ENCODE measurements at regions not wholly inside any gene's neighbourhood (a gene's known extent, or its start where the extent isn't known, plus 50 kb on each side); places are given as distances from the start of the nearest gene placed in this dataset.
"Not testable (repeated sequence)": the region's sequence is repeated elsewhere in the genome, so short reads cannot be mapped to it uniquely, and the experiment has no call there.

DNA sequence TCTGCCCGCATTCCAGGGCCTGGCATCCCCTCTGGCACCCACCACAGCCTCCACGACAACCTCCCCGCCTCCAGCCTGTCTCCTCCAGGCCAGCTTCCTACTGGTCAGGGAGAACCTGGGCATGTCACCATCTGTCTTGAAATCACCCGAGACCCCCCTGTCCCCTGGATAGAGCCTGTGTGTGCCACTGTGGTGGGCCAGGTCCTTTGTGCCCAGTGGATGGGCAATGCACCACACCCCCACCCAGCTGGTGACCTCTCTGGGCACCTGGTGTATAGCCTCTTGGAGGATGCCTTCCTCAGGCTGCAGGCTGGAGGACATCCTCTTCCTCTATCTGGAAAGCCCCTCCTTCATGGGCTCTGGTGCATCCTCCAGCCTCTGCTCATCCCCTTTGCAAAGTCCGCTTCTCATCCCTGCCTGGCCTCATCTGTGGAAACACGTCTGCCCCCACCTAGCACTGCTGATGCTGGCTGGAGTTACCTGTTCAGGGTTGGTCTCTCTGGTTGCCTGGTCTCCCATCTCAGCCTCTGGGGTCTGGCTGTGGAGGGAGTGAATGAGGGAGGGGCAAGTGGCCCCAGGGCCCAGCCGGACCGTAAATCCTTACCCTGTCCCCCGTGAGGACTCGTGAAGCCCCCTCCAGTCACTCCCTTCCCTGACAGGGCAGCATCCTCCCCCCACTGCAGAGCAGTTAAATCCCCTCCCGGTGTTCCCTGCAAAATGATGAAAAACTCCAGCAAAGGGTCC lies 589.6 kb downstream of the TBC1D22A start:
- no peaks in the 10 kb centered on the region for H3K36me3 ChIP-seq (ENCODE audit: control insufficient read depth, insufficient read depth, low read length)
- no peak for DNase-seq
- H3K9me3 ChIP-seq (ENCODE audit: control insufficient read depth, low read length) = no peaks in the 10 kb centered on the region
- no peak overlapping the region for H3K27ac ChIP-seq (ENCODE audit: insufficient read depth, low read length, poor library complexity, severe bottlenecking)
- H3K4me1 ChIP-seq (ENCODE audit: control insufficient read depth, insufficient read depth, low read length, poor library complexity, severe bottlenecking) = no peaks in the 10 kb centered on the region
- H3K27me3 ChIP-seq (replicated peaks; ENCODE audit: control insufficient read depth, insufficient read depth, low read length, poor library complexity, severe bottlenecking) = no peaks in the 10 kb centered on the region
- H3K4me3 ChIP-seq (ENCODE audit: insufficient read depth, low read depth, low read length, poor library complexity, severe bottlenecking) = no peak overlapping the region

DNA sequence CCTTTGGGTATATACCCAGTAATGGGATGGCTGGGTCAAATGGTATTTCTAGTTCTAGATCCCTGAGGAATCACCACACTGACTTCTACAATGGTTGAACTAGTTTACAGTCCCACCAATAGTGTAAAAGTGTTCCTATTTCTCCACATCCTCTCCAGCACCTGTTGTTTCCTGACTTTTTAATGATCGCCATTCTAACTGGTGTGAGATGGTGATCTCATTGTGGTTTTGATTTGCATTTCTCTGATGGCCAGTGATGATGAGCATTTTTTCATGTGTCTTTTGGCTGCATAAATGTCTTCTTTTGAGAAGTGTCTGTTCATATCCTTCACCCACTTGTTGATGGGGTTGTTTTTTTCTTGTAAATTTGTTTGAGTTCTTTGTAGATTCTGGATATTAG lies 583.8 kb downstream of the TBC1D22A start:
- H3K36me3 ChIP-seq (ENCODE audit: control insufficient read depth, insufficient read depth, low read length); H3K27me3 ChIP-seq (replicated peaks; ENCODE audit: control insufficient read depth, insufficient read depth, low read length, poor library complexity, severe bottlenecking); H3K27ac ChIP-seq (ENCODE audit: insufficient read depth, low read length, poor library complexity, severe bottlenecking); H3K4me3 ChIP-seq (ENCODE audit: insufficient read depth, low read depth, low read length, poor library complexity, severe bottlenecking); H3K4me1 ChIP-seq (ENCODE audit: control insufficient read depth, insufficient read depth, low read length, poor library complexity, severe bottlenecking); H3K9me3 ChIP-seq (ENCODE audit: control insufficient read depth, low read length); DNase-seq: not testable (repeated sequence)

- no peaks in the 10 kb centered on the region for H3K36me3 ChIP-seq (ENCODE audit: control insufficient read depth, insufficient read depth, low read length)
- H3K27me3 ChIP-seq (replicated peaks; ENCODE audit: control insufficient read depth, insufficient read depth, low read length, poor library complexity, severe bottlenecking) = no peaks in the 10 kb centered on the region
- DNase-seq = no peak
- H3K27ac ChIP-seq (ENCODE audit: insufficient read depth, low read length, poor library complexity, severe bottlenecking) = no peak overlapping the region
- no peaks in the 10 kb centered on the region for H3K9me3 ChIP-seq (ENCODE audit: control insufficient read depth, low read length)
- H3K4me1 ChIP-seq (ENCODE audit: control insufficient read depth, insufficient read depth, low read length, poor library complexity, severe bottlenecking) = no peaks in the 10 kb centered on the region
- no peak overlapping the region for H3K4me3 ChIP-seq (ENCODE audit: insufficient read depth, low read depth, low read length, poor library complexity, severe bottlenecking)
These were observed 582.6 kb downstream of the TBC1D22A start for GRCh38 chr22:47345025-47345424.

DNA sequence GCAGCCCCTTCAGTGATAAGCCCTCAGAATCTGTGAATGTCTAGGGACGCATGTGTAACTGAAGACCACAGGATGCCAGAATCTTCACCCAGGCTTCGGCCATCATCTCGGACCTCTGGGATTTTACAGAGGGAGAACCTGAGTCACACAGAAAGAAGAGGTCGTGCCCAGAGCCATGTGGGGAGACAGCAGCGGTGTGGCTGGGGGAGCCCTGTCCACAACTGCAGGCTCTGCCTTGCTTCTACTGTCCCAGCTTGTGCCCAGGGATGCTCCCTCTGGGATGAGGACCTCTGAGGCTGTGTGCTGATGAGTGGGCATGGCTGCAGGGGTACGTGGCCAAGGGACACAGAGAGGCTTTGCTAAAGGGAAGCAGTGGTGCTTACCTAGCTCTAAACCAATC lies 582.0 kb downstream of the TBC1D22A start:
- no peak for DNase-seq
- no peaks in the 10 kb centered on the region for H3K9me3 ChIP-seq (ENCODE audit: control insufficient read depth, low read length)
- no peaks in the 10 kb centered on the region for H3K36me3 ChIP-seq (ENCODE audit: control insufficient read depth, insufficient read depth, low read length)

DNA sequence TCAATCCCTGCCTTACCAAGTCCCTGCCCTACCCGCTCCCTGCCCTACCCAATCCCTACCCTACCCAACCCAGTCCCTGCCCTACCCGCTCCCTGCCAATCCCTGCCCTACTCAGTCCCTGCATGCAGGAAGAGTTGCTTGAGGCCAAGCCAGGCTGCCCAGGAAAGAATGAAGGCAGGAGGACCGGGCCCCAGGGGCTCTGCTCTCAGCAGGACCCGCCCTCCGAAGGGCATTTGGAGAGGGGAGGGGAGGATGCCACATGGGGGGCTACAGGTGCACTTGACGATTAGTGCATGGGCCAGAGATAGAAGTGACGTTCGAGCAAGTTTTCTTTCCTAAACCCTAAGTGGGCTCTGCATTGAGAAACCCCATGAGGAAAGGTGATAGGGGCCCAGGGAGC lies 581.2 kb downstream of the TBC1D22A start:
- Histone ChIP-seq H3K36me3 (ENCODE audit: control insufficient read depth, insufficient read depth, low read length) (no peaks in the 10 kb centered on the region), H3K4me1 (ENCODE audit: control insufficient read depth, insufficient read depth, low read length, poor library complexity, severe bottlenecking) (no peaks in the 10 kb centered on the region), H3K4me3 (ENCODE audit: insufficient read depth, low read depth, low read length, poor library complexity, severe bottlenecking) (no peak overlapping the region), H3K27ac (ENCODE audit: insufficient read depth, low read length, poor library complexity, severe bottlenecking) (no peak overlapping the region), H3K27me3 (replicated peaks; ENCODE audit: control insufficient read depth, insufficient read depth, low read length, poor library complexity, severe bottlenecking) (no peaks in the 10 kb centered on the region), H3K9me3 (ENCODE audit: control insufficient read depth, low read length) (no peaks in the 10 kb centered on the region)
- no peak for DNase-seq

More for the DNA sequence above, 582.0 kb downstream of the TBC1D22A start:
- H3K4me3 ChIP-seq (ENCODE audit: insufficient read depth, low read depth, low read length, poor library complexity, severe bottlenecking) = no peak overlapping the region
- no peaks in the 10 kb centered on the region for H3K4me1 ChIP-seq (ENCODE audit: control insufficient read depth, insufficient read depth, low read length, poor library complexity, severe bottlenecking)
- no peak overlapping the region for H3K27ac ChIP-seq (ENCODE audit: insufficient read depth, low read length, poor library complexity, severe bottlenecking)
- H3K27me3 ChIP-seq (replicated peaks; ENCODE audit: control insufficient read depth, insufficient read depth, low read length, poor library complexity, severe bottlenecking) = no peaks in the 10 kb centered on the region

DNA sequence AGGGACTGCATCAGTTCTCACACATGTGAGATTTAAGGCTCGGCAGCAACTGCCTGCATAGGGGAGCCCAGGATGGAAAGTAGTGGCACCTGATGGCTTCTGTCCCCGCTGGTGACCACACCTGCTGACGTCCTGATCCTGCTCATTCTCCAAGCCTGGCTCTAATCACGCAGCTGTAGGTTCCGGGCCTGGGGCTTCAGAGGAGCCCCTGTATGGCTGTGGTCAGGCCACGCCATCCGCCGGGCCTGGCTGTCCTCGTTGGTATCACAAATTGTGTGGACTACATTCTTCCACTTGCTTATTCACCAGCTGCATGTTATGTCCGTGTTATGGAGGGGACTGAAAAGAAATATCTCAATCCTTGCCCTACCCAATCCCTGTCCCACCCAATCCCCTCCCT lies 580.0 kb downstream of the TBC1D22A start:
- Histone ChIP-seq H3K9me3 (ENCODE audit: control insufficient read depth, low read length) (no peaks in the 10 kb centered on the region), H3K4me1 (ENCODE audit: control insufficient read depth, insufficient read depth, low read length, poor library complexity, severe bottlenecking) (no peaks in the 10 kb centered on the region), H3K4me3 (ENCODE audit: insufficient read depth, low read depth, low read length, poor library complexity, severe bottlenecking) (no peak overlapping the region), H3K27me3 (replicated peaks; ENCODE audit: control insufficient read depth, insufficient read depth, low read length, poor library complexity, severe bottlenecking) (no peaks in the 10 kb centered on the region), H3K27ac (ENCODE audit: insufficient read depth, low read length, poor library complexity, severe bottlenecking) (no peak overlapping the region), H3K36me3 (ENCODE audit: control insufficient read depth, insufficient read depth, low read length) (no peaks in the 10 kb centered on the region)
- DNase-seq = no peak

DNA sequence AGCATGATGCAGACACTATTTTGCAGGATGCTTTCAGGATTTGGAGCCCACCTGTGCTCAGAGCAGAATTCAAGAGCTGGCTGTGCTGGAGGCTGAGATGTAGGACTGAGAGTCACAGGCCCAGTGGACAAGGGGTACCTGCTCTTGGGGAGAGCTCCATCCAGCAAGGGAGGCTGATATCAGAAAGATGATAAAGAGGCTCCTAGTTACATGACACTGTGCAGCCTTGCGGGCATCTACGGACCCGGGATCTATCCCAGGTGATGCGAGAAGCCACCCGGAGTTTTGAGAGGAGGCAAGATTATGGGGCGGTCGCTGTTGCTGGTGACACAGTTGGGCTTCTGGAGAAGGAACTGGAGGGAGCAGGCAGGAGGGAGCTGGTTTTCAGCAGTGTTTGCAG lies 579.0 kb downstream of the TBC1D22A start:
- H3K4me1 ChIP-seq (ENCODE audit: control insufficient read depth, insufficient read depth, low read length, poor library complexity, severe bottlenecking) = no peaks in the 10 kb centered on the region
- H3K9me3 ChIP-seq (ENCODE audit: control insufficient read depth, low read length) = no peaks in the 10 kb centered on the region
- no peaks in the 10 kb centered on the region for H3K36me3 ChIP-seq (ENCODE audit: control insufficient read depth, insufficient read depth, low read length)
- no peaks in the 10 kb centered on the region for H3K27me3 ChIP-seq (replicated peaks; ENCODE audit: control insufficient read depth, insufficient read depth, low read length, poor library complexity, severe bottlenecking)
- DNase-seq = no peak
- no peak overlapping the region for H3K27ac ChIP-seq (ENCODE audit: insufficient read depth, low read length, poor library complexity, severe bottlenecking)
- no peak overlapping the region for H3K4me3 ChIP-seq (ENCODE audit: insufficient read depth, low read depth, low read length, poor library complexity, severe bottlenecking)

DNA sequence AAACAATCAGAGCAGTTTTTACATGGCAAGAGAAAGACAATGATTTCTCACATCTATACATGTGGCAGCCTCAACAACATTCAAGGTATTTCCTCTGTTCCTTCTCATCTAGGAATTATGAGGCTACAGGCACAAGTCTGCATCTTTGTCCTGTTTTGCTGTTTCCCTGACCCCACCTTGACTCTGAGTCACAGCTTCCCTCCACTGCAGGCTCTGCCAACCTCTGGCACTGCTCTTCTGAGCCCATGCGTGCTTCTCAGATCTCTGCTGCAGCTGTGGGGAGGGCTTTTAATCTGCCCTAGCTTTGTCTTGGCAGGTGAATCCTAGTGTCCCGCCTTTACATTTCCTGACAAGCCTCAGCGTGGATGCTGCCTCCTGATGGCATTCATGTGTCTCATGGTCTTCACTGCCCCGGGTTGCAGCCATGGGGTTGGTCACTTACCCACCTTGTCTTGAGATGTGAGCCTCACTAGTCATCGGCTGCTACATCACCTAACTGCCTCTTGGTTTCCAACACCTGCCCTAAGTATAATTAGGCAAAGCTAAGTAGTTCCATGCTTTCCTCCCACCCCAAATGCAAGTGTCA lies 578.5 kb downstream of the TBC1D22A start:
- Histone ChIP-seq H3K9me3 (ENCODE audit: control insufficient read depth, low read length) (no peaks in the 10 kb centered on the region), H3K27ac (ENCODE audit: insufficient read depth, low read length, poor library complexity, severe bottlenecking) (no peak overlapping the region), H3K27me3 (replicated peaks; ENCODE audit: control insufficient read depth, insufficient read depth, low read length, poor library complexity, severe bottlenecking) (no peaks in the 10 kb centered on the region), H3K4me3 (ENCODE audit: insufficient read depth, low read depth, low read length, poor library complexity, severe bottlenecking) (no peak overlapping the region), H3K4me1 (ENCODE audit: control insufficient read depth, insufficient read depth, low read length, poor library complexity, severe bottlenecking) (no peaks in the 10 kb centered on the region), H3K36me3 (ENCODE audit: control insufficient read depth, insufficient read depth, low read length) (no peaks in the 10 kb centered on the region)
- no peak for DNase-seq

DNA sequence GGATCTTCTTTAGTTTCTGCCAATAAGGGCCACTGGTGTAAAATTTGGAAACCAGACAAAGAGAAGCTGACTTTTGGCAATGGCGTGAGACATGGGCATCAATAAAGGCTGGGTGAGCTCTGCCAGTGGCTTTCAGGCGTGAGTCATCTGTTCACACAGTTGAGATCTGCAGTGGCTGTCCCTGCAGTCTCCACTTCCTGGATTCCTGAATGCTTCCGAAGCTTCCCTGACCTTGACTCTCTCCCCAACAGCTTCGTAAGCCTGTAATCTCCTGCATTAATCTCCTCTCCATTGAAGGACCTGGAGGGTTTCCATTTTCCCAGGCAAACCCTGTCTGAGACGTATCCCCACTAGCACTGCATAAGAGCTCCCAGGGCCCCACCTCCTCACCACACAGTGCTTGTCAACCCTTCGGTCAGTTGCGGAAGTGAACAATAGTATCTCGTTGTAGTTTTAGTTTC lies 574.7 kb downstream of the TBC1D22A start:
- no peak for DNase-seq
- no peaks in the 10 kb centered on the region for H3K36me3 ChIP-seq (ENCODE audit: control insufficient read depth, insufficient read depth, low read length)
- H3K4me1 ChIP-seq (ENCODE audit: control insufficient read depth, insufficient read depth, low read length, poor library complexity, severe bottlenecking) = no peaks in the 10 kb centered on the region
- no peaks in the 10 kb centered on the region for H3K27me3 ChIP-seq (replicated peaks; ENCODE audit: control insufficient read depth, insufficient read depth, low read length, poor library complexity, severe bottlenecking)
- no peak overlapping the region for H3K4me3 ChIP-seq (ENCODE audit: insufficient read depth, low read depth, low read length, poor library complexity, severe bottlenecking)
- H3K9me3 ChIP-seq (ENCODE audit: control insufficient read depth, low read length) = no peaks in the 10 kb centered on the region
- H3K27ac ChIP-seq (ENCODE audit: insufficient read depth, low read length, poor library complexity, severe bottlenecking) = no peak overlapping the region

GRCh38 chr22:47335958-47336357 lies 573.5 kb downstream of the TBC1D22A start:
- H3K27ac ChIP-seq (ENCODE audit: insufficient read depth, low read length, poor library complexity, severe bottlenecking) = no peak overlapping the region
- H3K9me3 ChIP-seq (ENCODE audit: control insufficient read depth, low read length) = no peaks in the 10 kb centered on the region
- H3K36me3 ChIP-seq (ENCODE audit: control insufficient read depth, insufficient read depth, low read length) = no peaks in the 10 kb centered on the region
- no peak overlapping the region for H3K4me3 ChIP-seq (ENCODE audit: insufficient read depth, low read depth, low read length, poor library complexity, severe bottlenecking)
- no peak for DNase-seq
- H3K4me1 ChIP-seq (ENCODE audit: control insufficient read depth, insufficient read depth, low read length, poor library complexity, severe bottlenecking) = no peaks in the 10 kb centered on the region
- H3K27me3 ChIP-seq (replicated peaks; ENCODE audit: control insufficient read depth, insufficient read depth, low read length, poor library complexity, severe bottlenecking) = no peaks in the 10 kb centered on the region
